ENCODE measurements at regions not wholly inside any gene's neighbourhood (a gene's known extent, or its start where the extent isn't known, plus 50 kb on each side); places are given as distances from the start of the nearest gene placed in this dataset.
"Not testable (repeated sequence)": the region's sequence is repeated elsewhere in the genome, so short reads cannot be mapped to it uniquely, and the experiment has no call there.

- DNase-seq (ENCODE audit: insufficient read length, low spot score) (no peak), FAIRE-seq (no peak)
- no peak for TF ChIP-seq CTCF (IDR thresholded peaks at IDR 0.05; ENCODE audit: insufficient read depth, missing control alignments)
Measured at GRCh38 chr12:62194031-62194430, 66.2 kb upstream of the USP15 start.

GRCh38 chr12:62194616-62195015 is 65.6 kb upstream of the USP15 start:
- no peak for FAIRE-seq
- TF ChIP-seq CTCF (IDR thresholded peaks at IDR 0.05; ENCODE audit: insufficient read depth, missing control alignments), result no peak
- no peak for DNase-seq (ENCODE audit: insufficient read length, low spot score)

- no peak for FAIRE-seq
- DNase-seq (ENCODE audit: insufficient read length, low spot score), result no peak
- TF ChIP-seq CTCF (IDR thresholded peaks at IDR 0.05; ENCODE audit: insufficient read depth, missing control alignments), result no peak
Measured at GRCh38 chr12:62196146-62196545, 64.1 kb upstream of the USP15 start.

- not testable (repeated sequence) for FAIRE-seq; DNase-seq (ENCODE audit: insufficient read length, low spot score)
Measured at GRCh38 chr12:62202861-62203260, 57.3 kb upstream of the USP15 start.

GRCh38 chr12:62205346-62205745 is 54.9 kb upstream of the USP15 start:
- TF ChIP-seq CTCF (IDR thresholded peaks at IDR 0.05; ENCODE audit: insufficient read depth, missing control alignments), result no peak
- DNase-seq (ENCODE audit: insufficient read length, low spot score) (no peak), FAIRE-seq (no peak)

- FAIRE-seq, result no peak
- no peak for TF ChIP-seq CTCF (IDR thresholded peaks at IDR 0.05; ENCODE audit: insufficient read depth, missing control alignments)
- DNase-seq (ENCODE audit: insufficient read length, low spot score), result no peak
Measured at GRCh38 chr12:62207248-62207647, 53.0 kb upstream of the USP15 start.
